ENCODE measurements at regions not wholly inside any gene's neighbourhood (a gene's known extent, or its start where the extent isn't known, plus 50 kb on each side); places are given as distances from the start of the nearest gene placed in this dataset.

GRCh38 chr5:74919487-74919886 lies 53.3 kb upstream of the FAM169A start:
- TF ChIP-seq EZH2 (IDR thresholded peaks at IDR 0.05) (no peak), POLR2AphosphoS5 (IDR thresholded peaks at IDR 0.05; ENCODE audit: borderline replicate concordance, low read depth, low read length) (no peak)

Measured in SK-N-MC (cell line).